GM12892 (cell line): ENCODE measurements at regions not wholly inside any gene's neighbourhood (a gene's known extent, or its start where the extent isn't known, plus 50 kb on each side); places are given as distances from the start of the nearest gene placed in this dataset.

Source experiments
- POLR2A ChIP-seq: IDR thresholded peaks from 2 replicates; pipeline ENCODE4 v1.6.1; 2011; ENCODE audit warnings: low read depth, low read length, control low read depth
- POLR2AphosphoS5 ChIP-seq: IDR thresholded peaks from 2 replicates; pipeline ENCODE4 v1.6.1; 2011; ENCODE audit warnings: low read depth, low read length, control low read depth

DNA sequence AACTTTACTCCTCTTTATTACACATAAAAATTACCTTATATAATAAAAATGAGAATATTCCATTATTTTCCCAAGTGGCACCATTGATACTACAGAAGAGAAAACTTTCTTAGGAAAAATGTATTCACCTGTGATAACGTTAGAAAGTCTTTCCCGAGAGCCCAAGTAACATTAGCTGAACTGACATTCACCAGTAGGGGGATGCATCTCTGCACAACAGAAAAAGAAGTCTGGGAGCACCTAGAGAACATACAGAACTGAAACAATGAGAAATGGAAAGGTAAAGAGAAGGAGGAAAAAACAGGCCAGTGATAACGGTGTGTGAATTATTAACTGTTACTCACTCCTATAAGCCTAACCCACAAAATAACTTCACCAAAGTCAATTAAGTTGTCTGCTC, 423.3 kb downstream of the CENPC start:
- TF ChIP-seq POLR2A, result no peak
- TF ChIP-seq POLR2AphosphoS5, result no peak
